ENCODE measurements at regions not wholly inside any gene's neighbourhood (a gene's known extent, or its start where the extent isn't known, plus 50 kb on each side); places are given as distances from the start of the nearest gene placed in this dataset.
"Not testable (repeated sequence)": the region's sequence is repeated elsewhere in the genome, so short reads cannot be mapped to it uniquely, and the experiment has no call there.

DNA sequence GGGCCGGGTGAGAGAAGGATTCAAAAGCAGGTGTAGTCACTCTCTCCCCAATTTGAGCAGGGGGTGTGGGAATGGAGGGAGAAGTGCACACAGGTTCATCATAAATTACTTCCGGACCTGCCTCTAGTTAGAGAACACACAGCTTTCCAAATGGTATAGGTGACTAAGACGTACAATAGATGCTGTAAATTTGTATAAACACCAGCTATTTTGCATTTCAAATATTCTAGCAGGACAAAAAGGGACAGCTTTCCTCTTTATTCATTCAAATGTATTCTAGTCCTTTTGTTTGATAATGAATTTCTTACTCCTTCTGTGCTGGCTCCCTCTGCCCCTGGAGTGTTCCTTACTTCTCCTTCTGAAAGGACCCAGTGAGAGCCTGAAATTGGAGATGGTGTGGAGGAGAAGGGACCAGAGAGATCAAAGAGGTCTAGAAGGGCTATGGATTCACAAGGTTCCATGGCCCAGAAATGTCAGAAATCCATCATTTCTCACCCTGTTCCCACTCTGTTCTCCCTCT, 53.2 kb upstream of the SH3BP4 start:
- no peaks in the 10 kb centered on the region for H3K4me1 ChIP-seq
- WGBS, 2 donors = 88 to 92% methylated on average over 3 of the region's 3 CpGs
- H3K4me3 ChIP-seq = no peak overlapping the region
- TF ChIP-seq, protein P1, sequence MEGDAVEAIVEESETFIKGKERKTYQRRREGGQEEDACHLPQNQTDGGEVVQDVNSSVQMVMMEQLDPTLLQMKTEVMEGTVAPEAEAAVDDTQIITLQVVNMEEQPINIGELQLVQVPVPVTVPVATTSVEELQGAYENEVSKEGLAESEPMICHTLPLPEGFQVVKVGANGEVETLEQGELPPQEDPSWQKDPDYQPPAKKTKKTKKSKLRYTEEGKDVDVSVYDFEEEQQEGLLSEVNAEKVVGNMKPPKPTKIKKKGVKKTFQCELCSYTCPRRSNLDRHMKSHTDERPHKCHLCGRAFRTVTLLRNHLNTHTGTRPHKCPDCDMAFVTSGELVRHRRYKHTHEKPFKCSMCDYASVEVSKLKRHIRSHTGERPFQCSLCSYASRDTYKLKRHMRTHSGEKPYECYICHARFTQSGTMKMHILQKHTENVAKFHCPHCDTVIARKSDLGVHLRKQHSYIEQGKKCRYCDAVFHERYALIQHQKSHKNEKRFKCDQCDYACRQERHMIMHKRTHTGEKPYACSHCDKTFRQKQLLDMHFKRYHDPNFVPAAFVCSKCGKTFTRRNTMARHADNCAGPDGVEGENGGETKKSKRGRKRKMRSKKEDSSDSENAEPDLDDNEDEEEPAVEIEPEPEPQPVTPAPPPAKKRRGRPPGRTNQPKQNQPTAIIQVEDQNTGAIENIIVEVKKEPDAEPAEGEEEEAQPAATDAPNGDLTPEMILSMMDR (IDR thresholded peaks at IDR 0.05) = no peak
- TF ChIP-seq POLR2A (IDR thresholded peaks at IDR 0.05) = no peak
- H3K9me3 ChIP-seq = no peaks in the 10 kb centered on the region
- H3K36me3 ChIP-seq = no peaks in the 10 kb centered on the region
- DNase-seq (ENCODE audit: low spot score in 2 of 2) = no peak
- H3K27ac ChIP-seq = no peak overlapping the region
- H3K27me3 ChIP-seq = no peaks in the 10 kb centered on the region

DNA sequence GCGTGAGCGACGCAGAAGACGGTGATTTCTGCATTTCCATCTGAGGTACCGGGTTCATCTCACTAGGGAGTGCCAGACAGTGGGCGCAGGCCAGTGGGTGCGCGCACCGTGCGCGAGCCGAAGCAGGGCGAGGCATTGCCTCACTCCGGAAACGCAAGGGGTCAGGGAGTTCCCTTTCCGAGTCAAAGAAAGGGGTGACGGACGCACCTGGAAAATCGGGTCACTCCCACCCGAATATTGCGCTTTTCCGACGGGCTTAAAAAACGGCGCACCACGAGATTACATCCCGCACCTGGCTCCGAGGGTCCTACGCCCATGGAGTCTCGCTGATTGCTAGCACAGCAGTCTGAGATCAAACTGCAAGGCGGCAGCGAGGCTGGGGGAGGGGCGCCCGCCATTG, 63.4 kb upstream of the SH3BP4 start:
- 55 to 66% methylated on average over 22 to 24 of the region's 34 CpGs for WGBS, 2 donors
- not testable (repeated sequence) for H3K36me3 ChIP-seq; H3K27ac ChIP-seq; H3K4me1 ChIP-seq; DNase-seq (ENCODE audit: low spot score in 2 of 2); H3K27me3 ChIP-seq; H3K9me3 ChIP-seq; H3K4me3 ChIP-seq

DNA sequence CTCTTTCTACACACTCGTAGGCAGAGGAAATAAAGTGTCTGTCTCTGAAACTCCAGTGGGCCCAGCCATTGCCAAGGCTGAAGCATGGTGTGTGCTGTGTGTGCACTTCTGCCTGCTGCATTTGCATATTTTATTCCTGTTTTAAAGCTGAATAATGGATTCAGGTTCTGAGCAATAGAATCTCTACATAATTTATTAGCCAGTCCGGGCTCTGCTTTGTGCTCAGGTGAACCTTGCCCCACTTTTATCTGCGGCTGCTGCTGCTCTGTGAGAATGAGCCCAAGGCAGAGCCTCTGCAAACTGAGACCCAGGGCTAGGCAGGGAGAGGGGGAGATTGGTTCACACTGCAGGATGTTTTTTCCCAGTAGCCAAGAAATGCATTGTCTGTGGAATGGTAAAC, 64.6 kb upstream of the SH3BP4 start:
- no peak overlapping the region for H3K4me3 ChIP-seq
- DNase-seq (ENCODE audit: low spot score in 2 of 2) = no peak
- no peak overlapping the region for H3K27ac ChIP-seq
- H3K36me3 ChIP-seq = no peaks in the 10 kb centered on the region
- H3K27me3 ChIP-seq = no peaks in the 10 kb centered on the region
- no peaks in the 10 kb centered on the region for H3K9me3 ChIP-seq
- no peaks in the 10 kb centered on the region for H3K4me1 ChIP-seq
- TF ChIP-seq POLR2A (IDR thresholded peaks at IDR 0.05) (no peak), EP300 (IDR thresholded peaks at IDR 0.05) (no peak)
- TF ChIP-seq, protein P1 (IDR thresholded peaks at IDR 0.05) = no peak
- 87% methylated on average over 3 of the region's 3 CpGs for WGBS, 2 donors

DNA sequence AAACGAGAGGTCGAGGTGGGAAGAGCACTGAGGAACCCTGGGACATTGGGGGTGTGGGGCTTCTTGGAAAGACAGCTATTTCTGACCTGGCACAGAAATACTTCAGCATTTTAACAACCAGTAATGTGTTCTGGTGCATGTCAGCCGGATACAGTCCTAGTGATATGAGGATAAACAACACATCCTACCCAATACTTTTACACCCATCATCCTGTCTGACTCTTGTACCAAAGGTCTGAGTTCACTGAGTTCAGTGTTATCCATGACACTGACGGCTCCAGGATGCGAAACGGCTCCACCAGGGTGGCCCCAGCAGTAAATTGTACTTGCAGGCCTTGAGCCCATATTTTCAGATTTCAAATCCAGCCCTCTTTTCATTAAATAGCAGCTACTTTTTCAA, 65.9 kb upstream of the SH3BP4 start:
- Histone ChIP-seq H3K4me1 (peaks cover 0 to 12% (median 0%) of the 10 kb centered on the region in 4 donors), H3K9me3 (no peaks in the 10 kb centered on the region), H3K27me3 (no peaks in the 10 kb centered on the region), H3K4me3 (no peak overlapping the region), H3K27ac (no peak overlapping the region), H3K36me3 (no peaks in the 10 kb centered on the region)
- TF ChIP-seq, protein P1 (IDR thresholded peaks at IDR 0.05) = no peak
- 61 to 67% methylated on average over 6 of the region's 6 CpGs for WGBS, 2 donors
- no peak for DNase-seq (ENCODE audit: low spot score in 2 of 2)

DNA sequence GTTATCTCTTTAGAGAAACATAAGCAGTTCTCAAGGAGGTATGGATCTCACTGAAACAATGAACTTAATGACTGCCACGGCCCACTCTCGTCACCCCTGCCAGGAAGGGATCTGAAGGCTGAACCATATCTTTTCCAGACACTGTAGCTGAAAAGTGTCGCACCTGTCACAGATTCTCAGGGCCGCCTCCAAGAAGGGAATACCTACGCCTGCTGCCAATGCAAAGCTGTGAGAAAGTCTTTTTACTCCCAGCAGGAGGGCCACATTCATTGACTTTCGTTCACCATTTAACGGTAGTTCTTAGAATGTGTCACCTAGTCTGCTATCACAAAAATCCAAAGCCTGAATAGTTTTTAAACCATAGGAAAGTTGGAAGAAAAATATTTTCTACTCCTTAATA, 66.7 kb upstream of the SH3BP4 start:
- TF ChIP-seq POLR2A (IDR thresholded peaks at IDR 0.05) = no peak
- TF ChIP-seq, protein P1 (IDR thresholded peaks at IDR 0.05) = no peak
- TF ChIP-seq EP300 (IDR thresholded peaks at IDR 0.05) = no peak
- no peaks in the 10 kb centered on the region for H3K36me3 ChIP-seq
- WGBS, 2 donors = 82 to 83% methylated on average over 7 of the region's 7 CpGs
- H3K4me1 ChIP-seq = peaks cover 0 to 16% (median 0%) of the 10 kb centered on the region in 4 donors
- DNase-seq (ENCODE audit: low spot score in 2 of 2) = no peak
- no peak overlapping the region for H3K4me3 ChIP-seq
- no peak overlapping the region for H3K27ac ChIP-seq
- no peaks in the 10 kb centered on the region for H3K9me3 ChIP-seq
- no peaks in the 10 kb centered on the region for H3K27me3 ChIP-seq

DNA sequence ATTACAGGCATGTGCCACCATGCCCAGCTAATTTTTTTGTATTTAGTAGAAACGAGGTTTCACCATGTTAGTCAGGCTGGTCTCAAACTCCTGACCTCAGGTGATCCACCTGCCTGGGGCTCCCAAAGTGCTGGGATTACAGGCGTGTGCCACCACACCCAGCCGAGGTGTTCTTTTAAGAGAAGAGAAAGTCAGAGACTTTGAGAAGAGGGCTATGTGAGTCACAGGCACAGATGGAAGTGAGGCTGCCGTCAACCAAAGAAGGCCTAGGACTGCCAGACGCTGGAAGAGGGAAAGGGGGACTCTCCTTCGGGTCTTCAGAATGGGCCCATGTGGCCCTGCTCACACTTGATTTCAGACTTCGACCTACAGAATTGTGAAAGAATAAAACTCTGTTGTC, 67.2 kb upstream of the SH3BP4 start:
- Histone ChIP-seq H3K9me3 (no peaks in the 10 kb centered on the region), H3K4me1 (peaks cover 0 to 16% (median 0%) of the 10 kb centered on the region in 4 donors), H3K27ac (no peak overlapping the region), H3K27me3 (no peaks in the 10 kb centered on the region), H3K4me3 (no peak overlapping the region), H3K36me3 (no peaks in the 10 kb centered on the region)
- TF ChIP-seq POLR2A (IDR thresholded peaks at IDR 0.05) (no peak), EP300 (IDR thresholded peaks at IDR 0.05) (no peak)
- TF ChIP-seq, protein P1 (IDR thresholded peaks at IDR 0.05) = no peak
- DNase-seq (ENCODE audit: low spot score in 2 of 2) = no peak
- WGBS, 2 donors = 87 to 89% methylated on average over 7 of the region's 7 CpGs

Data from tibial nerve (tissue), 4 donors.